A673 (cell line): ENCODE measurements at regions not wholly inside any gene's neighbourhood (a gene's known extent, or its start where the extent isn't known, plus 50 kb on each side); places are given as distances from the start of the nearest gene placed in this dataset.

Source experiments
- EZH2 ChIP-seq: fragments of 200-600 bp; sonication (generic); IDR thresholded peaks from 2 replicates; pipeline ENCODE4 v1.6.1; 2017; ENCODE audit warnings: borderline replicate concordance, low read depth, mild to moderate bottlenecking, mixed read lengths, antibody characterized with exemption, low read length; ENCODE audit not compliant: poor library complexity, severe bottlenecking
- TF ChIP-seq, protein P1 (sequence below): fragments of 300-800, 200-600 bp; sonication (generic); conservative IDR thresholded peaks from 2 replicates; pipeline ENCODE4 v1.5.1; 2017; ENCODE audit warnings: low read depth, mild to moderate bottlenecking, antibody characterized with exemption, low read length, moderate library complexity, mixed read lengths

GRCh38 chr12:115338566-115339294 is 654.8 kb upstream of the TBX3 start:
- TF ChIP-seq EZH2 = no peak
- TF ChIP-seq, protein P1, sequence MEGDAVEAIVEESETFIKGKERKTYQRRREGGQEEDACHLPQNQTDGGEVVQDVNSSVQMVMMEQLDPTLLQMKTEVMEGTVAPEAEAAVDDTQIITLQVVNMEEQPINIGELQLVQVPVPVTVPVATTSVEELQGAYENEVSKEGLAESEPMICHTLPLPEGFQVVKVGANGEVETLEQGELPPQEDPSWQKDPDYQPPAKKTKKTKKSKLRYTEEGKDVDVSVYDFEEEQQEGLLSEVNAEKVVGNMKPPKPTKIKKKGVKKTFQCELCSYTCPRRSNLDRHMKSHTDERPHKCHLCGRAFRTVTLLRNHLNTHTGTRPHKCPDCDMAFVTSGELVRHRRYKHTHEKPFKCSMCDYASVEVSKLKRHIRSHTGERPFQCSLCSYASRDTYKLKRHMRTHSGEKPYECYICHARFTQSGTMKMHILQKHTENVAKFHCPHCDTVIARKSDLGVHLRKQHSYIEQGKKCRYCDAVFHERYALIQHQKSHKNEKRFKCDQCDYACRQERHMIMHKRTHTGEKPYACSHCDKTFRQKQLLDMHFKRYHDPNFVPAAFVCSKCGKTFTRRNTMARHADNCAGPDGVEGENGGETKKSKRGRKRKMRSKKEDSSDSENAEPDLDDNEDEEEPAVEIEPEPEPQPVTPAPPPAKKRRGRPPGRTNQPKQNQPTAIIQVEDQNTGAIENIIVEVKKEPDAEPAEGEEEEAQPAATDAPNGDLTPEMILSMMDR = no peak
